Choroid plexus epithelial cell (primary cell): ENCODE measurements at regions not wholly inside any gene's neighbourhood (a gene's known extent, or its start where the extent isn't known, plus 50 kb on each side); places are given as distances from the start of the nearest gene placed in this dataset.

ENCODE experiments used
- DNase-seq: peaks from one replicate; pipeline ENCODE4 v3.0.0-alpha.2; 2010; ENCODE audit warnings: low read depth
- H3K4me3 ChIP-seq: 2 replicates; pipeline ENCODE4 v1.5.1; 2011; ENCODE audit warnings: low read depth, mild to moderate bottlenecking, control low read depth, low read length, moderate library complexity
- CTCF ChIP-seq: conservative IDR thresholded peaks from 2 replicates; pipeline ENCODE4 v1.5.1; 2011; ENCODE audit warnings: low read depth, mild to moderate bottlenecking, control low read depth, inconsistent platforms, low read length, moderate library complexity

GRCh38 chr16:72469932-72470331 is 298.0 kb upstream of the PMFBP1 start:
- no peak for TF ChIP-seq CTCF
- no peak for DNase-seq
- H3K4me3 ChIP-seq: no peak overlapping the region

- TF ChIP-seq CTCF: no peak
- DNase-seq: peak; percentile 59
- no peak overlapping the region for H3K4me3 ChIP-seq
Measured at GRCh38 chr16:72468582-72468981, 296.6 kb upstream of the PMFBP1 start.

GRCh38 chr16:72467157-72467759 is 295.3 kb upstream of the PMFBP1 start:
- peak; percentile 78 for TF ChIP-seq CTCF

GRCh38 chr16:72464597-72465368 is 292.8 kb upstream of the PMFBP1 start:
- no peak for DNase-seq
- no peak overlapping the region for H3K4me3 ChIP-seq
- TF ChIP-seq CTCF: no peak

More at GRCh38 chr16:72467157-72467759, 295.3 kb upstream of the PMFBP1 start:
- no peak overlapping the region for H3K4me3 ChIP-seq
- peak; percentile 81 for DNase-seq

GRCh38 chr16:72464052-72464451 is 292.1 kb upstream of the PMFBP1 start:
- no peak overlapping the region for H3K4me3 ChIP-seq
- no peak for DNase-seq
- no peak for TF ChIP-seq CTCF

GRCh38 chr16:72458035-72458434 is 286.1 kb upstream of the PMFBP1 start:
- H3K4me3 ChIP-seq: no peak overlapping the region
- no peak for TF ChIP-seq CTCF
- no peak for DNase-seq

- TF ChIP-seq CTCF: no peak
Measured at GRCh38 chr16:72457243-72457940, 285.4 kb upstream of the PMFBP1 start.

More at GRCh38 chr16:72457243-72457940, 285.4 kb upstream of the PMFBP1 start:
- no peak overlapping the region for H3K4me3 ChIP-seq
- no peak for DNase-seq
